Hematopoietic multipotent progenitor cell treated with erythropoietin and hydrocortisone succinate and interleukin-3 and kit ligand, for 6 days (in vitro differentiated cells): ENCODE measurements at regions not wholly inside any gene's neighbourhood (a gene's known extent, or its start where the extent isn't known, plus 50 kb on each side); places are given as distances from the start of the nearest gene placed in this dataset.

ENCODE experiments used
- DNase-seq: peaks from one replicate; pipeline ENCODE4 v3.0.0-alpha.2; 2015

DNA sequence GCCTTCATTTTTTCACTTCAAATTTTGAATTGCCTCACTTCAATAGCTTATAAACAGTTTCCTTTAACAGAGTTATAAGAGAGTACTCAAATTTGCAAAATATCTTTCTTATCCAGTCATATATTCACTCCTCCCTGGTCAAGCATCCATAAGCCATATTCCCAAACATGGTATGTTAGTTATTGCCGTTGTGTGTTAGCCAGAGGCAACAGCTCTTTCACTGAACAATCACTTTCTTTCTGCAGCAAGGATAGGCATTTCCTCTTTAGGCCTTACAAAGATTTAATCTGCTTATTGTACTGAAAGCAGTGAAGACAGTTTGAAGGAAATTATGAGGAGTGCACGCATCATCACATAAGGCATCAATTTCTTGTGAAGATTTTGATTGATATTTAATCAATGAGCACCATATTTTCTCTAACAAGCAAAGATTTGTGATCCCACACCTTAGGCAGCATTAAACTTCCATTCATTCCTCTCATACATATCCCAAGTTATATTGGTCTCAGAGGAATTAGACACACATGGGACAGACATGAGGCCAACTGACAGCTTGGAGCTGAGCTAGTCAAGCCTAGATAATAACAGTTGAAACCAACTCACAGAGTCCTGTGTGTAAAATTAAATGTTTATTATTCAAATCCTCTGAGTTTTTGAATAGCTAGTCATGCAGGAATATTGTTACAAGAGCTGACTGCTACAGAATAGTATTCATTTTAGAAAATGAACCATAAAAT lies 80.0 kb upstream of the EPHA6 start:
- DNase-seq: no peak

GRCh38 chr3:96748139-96748538 lies 66.3 kb upstream of the EPHA6 start:
- no peak for DNase-seq

GRCh38 chr3:96750094-96750767 lies 64.2 kb upstream of the EPHA6 start:
- no peak for DNase-seq

DNA sequence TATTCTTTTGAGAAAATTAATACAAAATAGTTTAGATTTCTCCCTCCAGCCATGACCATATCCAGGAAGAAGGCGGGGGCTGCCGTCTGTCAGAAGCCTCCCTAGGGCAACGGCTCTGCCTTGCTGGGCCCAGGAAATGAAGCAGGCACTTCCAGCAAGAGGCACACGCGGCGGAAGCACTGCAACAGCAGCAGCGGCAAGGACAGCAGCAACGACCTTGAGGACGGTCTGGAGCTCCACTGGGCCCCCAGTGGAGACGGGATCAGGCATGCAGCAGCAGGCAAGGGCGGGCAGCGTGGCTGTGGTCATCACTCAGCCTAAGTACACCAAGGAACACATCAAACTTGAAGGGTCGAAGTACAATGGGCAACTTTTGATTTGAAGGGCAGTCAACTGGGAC lies 61.3 kb upstream of the EPHA6 start:
- no peak for DNase-seq

GRCh38 chr3:96754128-96754527 lies 60.3 kb upstream of the EPHA6 start:
- DNase-seq: no peak

- DNase-seq: no peak
These were observed 58.9 kb upstream of the EPHA6 start for GRCh38 chr3:96755519-96755918.

DNA sequence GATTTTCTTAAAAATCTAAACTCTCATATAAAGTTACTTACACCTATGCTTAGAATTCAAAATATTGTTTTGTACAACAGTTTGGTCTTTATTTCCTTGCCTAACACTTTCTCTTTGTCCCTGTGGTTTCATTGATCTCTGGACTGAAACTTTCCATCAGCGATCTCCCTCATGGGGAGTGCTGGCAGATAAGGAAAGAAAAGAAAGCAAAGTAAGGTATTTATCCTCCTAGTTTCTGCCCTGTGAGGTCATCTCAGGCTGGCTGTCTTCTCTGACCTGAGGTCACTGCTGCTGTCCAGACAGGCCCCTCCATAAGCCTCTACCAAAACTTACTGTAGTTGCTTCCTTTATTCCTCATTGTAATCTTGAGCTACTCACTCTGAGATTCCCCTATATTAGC lies 57.9 kb upstream of the EPHA6 start:
- DNase-seq: no peak

DNA sequence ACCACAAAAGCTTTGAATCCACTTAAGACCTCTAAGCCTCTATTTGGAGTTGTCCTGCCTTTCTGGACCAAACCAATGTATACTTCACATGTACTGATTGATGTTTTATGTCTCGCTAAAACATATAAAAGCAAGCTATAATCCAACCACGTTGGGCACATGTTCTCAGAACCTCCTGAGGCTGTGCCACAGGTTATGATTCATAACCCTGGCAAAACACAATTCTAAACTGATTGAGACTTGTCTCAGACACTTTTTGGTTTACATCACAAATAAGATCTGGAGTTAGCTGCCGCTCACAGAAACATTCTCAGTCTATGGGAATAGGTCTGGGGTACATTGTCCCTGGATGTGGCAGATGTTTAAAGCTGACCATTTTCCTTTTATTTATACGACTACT lies 53.4 kb upstream of the EPHA6 start:
- no peak for DNase-seq
